Fibroblast of mammary gland (primary cell): ENCODE measurements at regions not wholly inside any gene's neighbourhood (a gene's known extent, or its start where the extent isn't known, plus 50 kb on each side); places are given as distances from the start of the nearest gene placed in this dataset.

Experiments
- DNase-seq: peaks from one replicate; pipeline ENCODE4 v3.0.0-alpha.2; 2010; ENCODE audit warnings: low read depth
- H3K4me3 ChIP-seq: 2 replicates; pipeline ENCODE4 v1.5.1; 2011; ENCODE audit warnings: low read depth, mild to moderate bottlenecking, low read length, moderate library complexity; ENCODE audit not compliant: control insufficient read depth
- TF ChIP-seq, protein P1 (sequence below): conservative IDR thresholded peaks from 2 replicates; pipeline ENCODE4 v1.5.1; 2011; ENCODE audit warnings: low read depth, low read length, inconsistent platforms; ENCODE audit not compliant: control insufficient read depth, insufficient read depth

DNA sequence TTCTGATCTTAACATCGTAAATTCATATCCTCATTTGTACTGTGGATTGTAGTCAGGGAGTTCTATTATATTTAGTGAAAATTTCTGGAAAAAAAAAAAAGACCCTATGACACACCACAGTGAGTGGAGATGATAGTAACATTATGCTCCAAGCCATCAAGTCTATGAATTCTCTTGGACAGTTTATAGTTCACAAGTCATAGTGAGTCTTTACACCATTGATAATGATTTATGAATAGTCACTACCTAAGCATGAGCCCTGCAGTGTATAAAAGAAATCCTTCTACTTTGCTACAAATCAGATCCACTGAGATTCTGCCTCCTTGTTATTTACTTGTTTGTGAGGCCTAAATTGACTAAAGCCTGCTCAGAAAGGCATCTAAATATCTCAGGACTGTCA, 772.2 kb upstream of the NOVA1 start:
- TF ChIP-seq, protein P1, sequence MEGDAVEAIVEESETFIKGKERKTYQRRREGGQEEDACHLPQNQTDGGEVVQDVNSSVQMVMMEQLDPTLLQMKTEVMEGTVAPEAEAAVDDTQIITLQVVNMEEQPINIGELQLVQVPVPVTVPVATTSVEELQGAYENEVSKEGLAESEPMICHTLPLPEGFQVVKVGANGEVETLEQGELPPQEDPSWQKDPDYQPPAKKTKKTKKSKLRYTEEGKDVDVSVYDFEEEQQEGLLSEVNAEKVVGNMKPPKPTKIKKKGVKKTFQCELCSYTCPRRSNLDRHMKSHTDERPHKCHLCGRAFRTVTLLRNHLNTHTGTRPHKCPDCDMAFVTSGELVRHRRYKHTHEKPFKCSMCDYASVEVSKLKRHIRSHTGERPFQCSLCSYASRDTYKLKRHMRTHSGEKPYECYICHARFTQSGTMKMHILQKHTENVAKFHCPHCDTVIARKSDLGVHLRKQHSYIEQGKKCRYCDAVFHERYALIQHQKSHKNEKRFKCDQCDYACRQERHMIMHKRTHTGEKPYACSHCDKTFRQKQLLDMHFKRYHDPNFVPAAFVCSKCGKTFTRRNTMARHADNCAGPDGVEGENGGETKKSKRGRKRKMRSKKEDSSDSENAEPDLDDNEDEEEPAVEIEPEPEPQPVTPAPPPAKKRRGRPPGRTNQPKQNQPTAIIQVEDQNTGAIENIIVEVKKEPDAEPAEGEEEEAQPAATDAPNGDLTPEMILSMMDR, result no peak
- no peak for DNase-seq

GRCh38 chr14:27370775-27371174, 772.9 kb upstream of the NOVA1 start:
- H3K4me3 ChIP-seq, result no peak overlapping the region
- DNase-seq, result no peak
- TF ChIP-seq, protein P1, result no peak

More for the DNA sequence above, 772.2 kb upstream of the NOVA1 start:
- H3K4me3 ChIP-seq, result no peak overlapping the region

DNA sequence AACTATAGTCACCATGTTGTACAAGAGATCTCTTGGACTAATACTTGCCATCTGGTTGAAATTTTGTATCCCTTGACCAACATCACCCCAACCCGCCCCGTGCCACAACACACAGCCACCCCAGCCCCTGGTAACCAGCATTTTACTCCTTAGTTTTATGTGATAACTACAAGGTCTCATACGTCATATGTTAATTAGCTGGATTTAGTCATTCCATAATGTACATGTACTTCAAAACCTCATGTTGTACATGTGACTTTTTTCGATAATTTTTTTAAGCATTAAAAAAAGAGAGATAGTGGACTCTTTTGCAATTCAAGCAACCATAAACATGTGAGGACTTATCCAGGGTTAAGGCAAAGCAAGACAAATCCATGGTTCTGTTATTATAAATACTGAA, 773.4 kb upstream of the NOVA1 start:
- no peak overlapping the region for H3K4me3 ChIP-seq
- no peak for DNase-seq
- TF ChIP-seq, protein P1, result no peak

DNA sequence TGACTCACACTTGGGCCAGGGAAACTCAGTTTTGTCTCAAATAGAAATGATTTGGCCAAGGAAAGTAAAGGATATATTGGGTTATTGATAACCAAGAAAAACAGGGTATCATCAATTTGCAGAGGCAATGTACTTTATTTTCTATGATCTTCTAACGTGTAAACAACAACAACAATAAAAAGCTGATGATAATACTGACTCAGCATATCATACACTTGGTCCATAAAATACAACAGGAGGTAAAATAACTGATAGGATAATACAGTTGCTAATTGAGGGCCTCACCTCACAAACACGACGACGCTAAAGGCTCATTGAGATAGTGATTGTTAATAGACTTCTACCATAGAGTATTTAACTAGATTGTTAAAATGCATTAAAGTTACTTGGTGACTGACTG, 774.0 kb upstream of the NOVA1 start:
- TF ChIP-seq, protein P1, result no peak
- H3K4me3 ChIP-seq, result no peak overlapping the region
- no peak for DNase-seq

DNA sequence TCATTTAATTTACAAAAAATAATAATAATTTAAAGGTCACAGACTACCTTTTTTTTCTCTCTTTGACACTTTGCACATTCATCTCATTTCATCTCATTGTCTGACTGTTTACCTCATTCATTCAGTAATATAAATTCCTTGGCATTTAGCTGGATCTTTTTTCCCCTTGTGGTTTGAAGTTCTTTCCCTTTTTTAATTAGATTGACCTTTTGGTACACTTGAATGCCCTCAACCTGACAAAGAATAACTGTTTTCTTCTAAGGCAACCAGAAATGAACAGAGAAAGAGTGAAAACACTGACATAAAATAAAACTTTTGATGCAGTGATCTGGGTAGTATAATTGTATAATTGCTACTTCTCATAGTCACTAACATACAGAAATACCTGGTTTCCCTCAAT, 774.9 kb upstream of the NOVA1 start:
- no peak for DNase-seq
- TF ChIP-seq, protein P1, result no peak
- H3K4me3 ChIP-seq, result no peak overlapping the region

DNA sequence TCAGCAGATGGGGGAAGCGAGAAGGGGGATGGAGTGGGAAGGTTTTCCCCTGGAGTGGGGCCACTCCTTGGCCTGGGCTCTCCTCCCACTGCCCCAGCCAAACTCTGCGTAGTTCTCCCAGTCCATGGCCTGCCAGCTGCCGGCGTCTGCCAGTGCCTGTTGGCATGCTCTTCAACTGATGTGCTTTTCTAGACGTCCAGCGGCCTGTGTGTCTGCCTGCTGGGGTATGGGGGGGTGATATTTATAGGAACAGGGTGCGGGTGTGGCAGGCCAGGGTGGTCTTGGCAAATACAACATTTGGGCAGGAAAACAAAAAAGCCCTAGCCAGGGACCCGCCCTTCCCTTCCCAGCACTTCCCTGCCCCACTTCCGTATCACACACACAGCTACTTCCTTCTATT, 786.3 kb upstream of the NOVA1 start:
- TF ChIP-seq, protein P1, result no peak
- no peak overlapping the region for H3K4me3 ChIP-seq
- no peak for DNase-seq

DNA sequence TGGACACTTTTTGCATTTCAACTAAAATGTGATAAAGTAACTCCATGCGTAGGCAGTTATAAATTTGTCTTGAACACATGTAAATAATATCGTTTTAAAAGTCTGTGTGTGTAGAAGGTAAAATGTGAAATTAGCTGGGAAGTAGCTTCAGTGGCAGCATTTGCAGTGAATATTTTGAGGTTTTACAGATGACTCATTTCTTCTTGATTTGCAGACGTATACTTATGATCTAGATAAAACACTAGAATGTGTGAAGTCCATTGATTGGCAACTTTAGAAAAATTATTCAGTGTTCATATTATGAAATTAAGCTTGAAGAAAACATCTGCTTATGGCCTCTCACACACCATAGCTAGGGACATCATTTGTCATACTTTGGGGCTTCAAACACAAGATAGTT, 788.6 kb upstream of the NOVA1 start:
- no peak for DNase-seq

More for the DNA sequence above, 788.6 kb upstream of the NOVA1 start:
- no peak overlapping the region for H3K4me3 ChIP-seq
- TF ChIP-seq, protein P1, result no peak
